GM19397 (cell line): ENCODE measurements at regions not wholly inside any gene's neighbourhood (a gene's known extent, or its start where the extent isn't known, plus 50 kb on each side); places are given as distances from the start of the nearest gene placed in this dataset.

Experiments
- ATAC-seq: cut with Tn5 transposase; IDR thresholded peaks from one replicate; pipeline ENCODE4 v1.9.1; 2021; ENCODE audit warnings: mild to moderate bottlenecking, moderate library complexity; ENCODE audit not compliant: unreplicated experiment

- no peak for ATAC-seq
Measured at GRCh38 chr6:8277769-8278168, 157.6 kb downstream of the SLC35B3 start.

- no peak for ATAC-seq
Measured at GRCh38 chr6:8276148-8276547, 159.2 kb downstream of the SLC35B3 start.

- ATAC-seq, result no peak
Measured at GRCh38 chr6:8275667-8276066, 159.7 kb downstream of the SLC35B3 start.

- no peak for ATAC-seq
Measured at GRCh38 chr6:8274226-8274625, 161.1 kb downstream of the SLC35B3 start.

- ATAC-seq, result no peak
Measured at GRCh38 chr6:8269872-8270454, 165.4 kb downstream of the SLC35B3 start.

- no peak for ATAC-seq
Measured at GRCh38 chr6:8269094-8269493, 166.3 kb downstream of the SLC35B3 start.

- ATAC-seq, result no peak
Measured at GRCh38 chr6:8268606-8269005, 166.3 kb upstream of the EEF1E1 start.

- no peak for ATAC-seq
Measured at GRCh38 chr6:8268156-8268555, 165.8 kb upstream of the EEF1E1 start.

- ATAC-seq, result no peak
Measured at GRCh38 chr6:8260610-8261009, 158.3 kb upstream of the EEF1E1 start.

- no peak for ATAC-seq
Measured at GRCh38 chr6:8246403-8246802, 144.1 kb upstream of the EEF1E1 start.

GRCh38 chr6:8245726-8246125 lies 143.4 kb upstream of the EEF1E1 start:
- no peak for ATAC-seq

GRCh38 chr6:8243475-8243874 lies 141.1 kb upstream of the EEF1E1 start:
- no peak for ATAC-seq

- ATAC-seq, result no peak
Measured at GRCh38 chr6:8242885-8243284, 140.5 kb upstream of the EEF1E1 start.

- no peak for ATAC-seq
Measured at GRCh38 chr6:8240301-8240700, 138.0 kb upstream of the EEF1E1 start.

- no peak for ATAC-seq
Measured at GRCh38 chr6:8238773-8239683, 136.7 kb upstream of the EEF1E1 start.

GRCh38 chr6:8237668-8238067 lies 135.3 kb upstream of the EEF1E1 start:
- ATAC-seq, result no peak

GRCh38 chr6:8236956-8237355 lies 134.6 kb upstream of the EEF1E1 start:
- ATAC-seq, result no peak

GRCh38 chr6:8234321-8234720 lies 132.0 kb upstream of the EEF1E1 start:
- no peak for ATAC-seq

- ATAC-seq, result no peak
Measured at GRCh38 chr6:8231956-8232355, 129.6 kb upstream of the EEF1E1 start.

GRCh38 chr6:8229915-8230756 lies 127.8 kb upstream of the EEF1E1 start:
- no peak for ATAC-seq

- ATAC-seq, result no peak
Measured at GRCh38 chr6:8225113-8225512, 122.8 kb upstream of the EEF1E1 start.

GRCh38 chr6:8223678-8224077 lies 121.3 kb upstream of the EEF1E1 start:
- ATAC-seq, result no peak
